SK-N-SH (cell line): ENCODE measurements at regions not wholly inside any gene's neighbourhood (a gene's known extent, or its start where the extent isn't known, plus 50 kb on each side); places are given as distances from the start of the nearest gene placed in this dataset.

Experiments used
- EP300 ChIP-seq, 2 experiments: IDR thresholded peaks; 2 replicates each; pipeline versions ENCODE4 v1.4.0 to v1.6.1; 2012; ENCODE audit warnings: borderline replicate concordance in 1 of 2, low read depth in 1 of 2, low read length in 1 of 2
- EZH2phosphoT487 ChIP-seq: fragments of 200-600 bp; sonication (generic); IDR thresholded peaks from 2 replicates; pipeline ENCODE4 v1.6.1; 2017; ENCODE audit warnings: low read depth, mixed run types, mild to moderate bottlenecking, antibody characterized with exemption, moderate library complexity, borderline replicate concordance
- FOSL2 ChIP-seq: IDR thresholded peaks from 2 replicates; pipeline ENCODE4 v1.4.0; 2012; ENCODE audit warnings: low read depth, mild to moderate bottlenecking, moderate library complexity, borderline replicate concordance
- NFIC ChIP-seq: IDR thresholded peaks from 2 replicates; pipeline ENCODE4 v1.4.0; 2012; ENCODE audit warnings: borderline replicate concordance
- POLR2AphosphoS5 ChIP-seq: IDR thresholded peaks from 2 replicates; pipeline ENCODE4 v1.6.1; 2012; ENCODE audit warnings: low read depth, low read length
- TAF1 ChIP-seq: IDR thresholded peaks from 2 replicates; pipeline ENCODE4 v1.6.1; 2012; ENCODE audit warnings: low read depth, mild to moderate bottlenecking, low read length, moderate library complexity, borderline replicate concordance
- YY1 ChIP-seq: IDR thresholded peaks from 2 replicates; pipeline ENCODE4 v1.4.0; 2012; ENCODE audit warnings: low read depth, mild to moderate bottlenecking
- TF ChIP-seq, protein P1 (sequence below): fragments of 200-600 bp; sonication (generic); IDR thresholded peaks from 2 replicates; pipeline ENCODE4 v1.6.1; 2017; ENCODE audit warnings: antibody characterized with exemption, mild to moderate bottlenecking, moderate library complexity
- TF ChIP-seq, protein P2 (sequence below): IDR thresholded peaks from 2 replicates; pipeline ENCODE4 v1.4.0; 2012; ENCODE audit warnings: low read depth

DNA sequence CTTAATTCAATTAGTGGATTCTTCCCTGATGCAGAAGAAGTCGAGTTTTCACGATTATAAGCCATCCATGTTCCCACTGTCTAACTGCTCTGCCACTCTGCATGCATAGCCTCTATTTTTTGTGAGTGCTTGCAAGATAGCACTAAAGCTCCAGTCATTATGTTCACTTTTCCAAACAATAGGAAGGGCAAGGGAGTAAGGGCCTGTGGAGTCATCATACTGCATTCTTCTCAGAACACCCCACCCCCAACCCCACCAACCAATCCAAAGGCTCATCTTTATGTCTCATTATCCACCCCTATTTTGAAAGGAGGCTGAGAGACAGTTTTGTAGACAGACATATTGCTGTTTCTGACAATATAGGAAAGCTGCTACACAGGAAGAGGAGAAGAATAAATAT lies 471.7 kb upstream of the ADGRL2 start:
- TF ChIP-seq, protein P1, sequence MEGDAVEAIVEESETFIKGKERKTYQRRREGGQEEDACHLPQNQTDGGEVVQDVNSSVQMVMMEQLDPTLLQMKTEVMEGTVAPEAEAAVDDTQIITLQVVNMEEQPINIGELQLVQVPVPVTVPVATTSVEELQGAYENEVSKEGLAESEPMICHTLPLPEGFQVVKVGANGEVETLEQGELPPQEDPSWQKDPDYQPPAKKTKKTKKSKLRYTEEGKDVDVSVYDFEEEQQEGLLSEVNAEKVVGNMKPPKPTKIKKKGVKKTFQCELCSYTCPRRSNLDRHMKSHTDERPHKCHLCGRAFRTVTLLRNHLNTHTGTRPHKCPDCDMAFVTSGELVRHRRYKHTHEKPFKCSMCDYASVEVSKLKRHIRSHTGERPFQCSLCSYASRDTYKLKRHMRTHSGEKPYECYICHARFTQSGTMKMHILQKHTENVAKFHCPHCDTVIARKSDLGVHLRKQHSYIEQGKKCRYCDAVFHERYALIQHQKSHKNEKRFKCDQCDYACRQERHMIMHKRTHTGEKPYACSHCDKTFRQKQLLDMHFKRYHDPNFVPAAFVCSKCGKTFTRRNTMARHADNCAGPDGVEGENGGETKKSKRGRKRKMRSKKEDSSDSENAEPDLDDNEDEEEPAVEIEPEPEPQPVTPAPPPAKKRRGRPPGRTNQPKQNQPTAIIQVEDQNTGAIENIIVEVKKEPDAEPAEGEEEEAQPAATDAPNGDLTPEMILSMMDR = no peak
- TF ChIP-seq, protein P2, sequence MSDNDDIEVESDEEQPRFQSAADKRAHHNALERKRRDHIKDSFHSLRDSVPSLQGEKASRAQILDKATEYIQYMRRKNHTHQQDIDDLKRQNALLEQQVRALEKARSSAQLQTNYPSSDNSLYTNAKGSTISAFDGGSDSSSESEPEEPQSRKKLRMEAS = no peak
- TF ChIP-seq NFIC (no peak), FOSL2 (no peak), POLR2AphosphoS5 (no peak), EZH2phosphoT487 (no peak), TAF1 (no peak), EP300 (IDR thresholded peaks at IDR 0.05; ENCODE audit: borderline replicate concordance in 1 of 2, low read depth in 1 of 2, low read length in 1 of 2) (no peak), YY1 (no peak)
